NCI-H345 (cell line): ENCODE measurements at regions not wholly inside any gene's neighbourhood (a gene's known extent, or its start where the extent isn't known, plus 50 kb on each side); places are given as distances from the start of the nearest gene placed in this dataset.
"Not testable (repeated sequence)": the region's sequence is repeated elsewhere in the genome, so short reads cannot be mapped to it uniquely, and the experiment has no call there.

Source experiments
- DNase-seq: peaks from one replicate; lab custom pipeline; 2025; lab: John Stamatoyannopoulos, UW

DNA sequence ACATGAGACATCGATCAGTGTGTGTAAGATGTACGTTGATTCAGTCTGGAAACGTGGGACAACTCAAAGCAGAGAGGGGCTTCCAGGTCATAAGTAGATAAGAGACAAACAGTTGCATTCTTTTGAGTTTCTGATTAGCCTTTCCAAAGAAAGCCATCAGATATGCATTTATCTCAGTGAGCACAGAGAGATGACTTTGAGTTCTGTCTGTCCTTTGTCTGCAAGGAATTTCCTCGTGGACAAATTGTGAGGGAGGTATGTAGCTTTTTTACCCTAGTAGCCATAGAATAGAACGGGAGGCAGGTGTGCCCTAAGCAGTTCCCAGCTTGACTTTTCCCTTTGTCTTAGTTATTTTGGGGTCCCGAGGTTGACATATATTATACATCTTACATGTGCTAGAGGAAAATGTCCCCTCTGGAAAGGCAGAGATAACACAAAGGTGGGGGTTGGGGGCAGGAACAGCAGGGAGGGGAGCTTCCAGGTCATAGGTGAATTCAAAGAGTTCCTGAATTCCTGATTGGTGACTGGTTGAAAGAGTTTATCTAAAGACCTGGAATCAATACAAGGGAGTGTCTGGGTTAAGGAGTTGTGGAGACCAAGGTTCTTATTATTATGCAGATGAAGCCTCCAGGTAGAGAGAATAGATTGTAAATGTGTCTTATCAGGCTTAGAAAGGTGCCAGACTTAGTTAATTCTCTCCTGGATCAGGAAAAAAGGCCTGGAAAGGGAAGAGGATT, 237.0 kb downstream of the NFATC2 start:
- DNase-seq = no peak

GRCh38 chr20:51303731-51304670, 238.5 kb downstream of the NFATC2 start:
- no peak for DNase-seq

DNA sequence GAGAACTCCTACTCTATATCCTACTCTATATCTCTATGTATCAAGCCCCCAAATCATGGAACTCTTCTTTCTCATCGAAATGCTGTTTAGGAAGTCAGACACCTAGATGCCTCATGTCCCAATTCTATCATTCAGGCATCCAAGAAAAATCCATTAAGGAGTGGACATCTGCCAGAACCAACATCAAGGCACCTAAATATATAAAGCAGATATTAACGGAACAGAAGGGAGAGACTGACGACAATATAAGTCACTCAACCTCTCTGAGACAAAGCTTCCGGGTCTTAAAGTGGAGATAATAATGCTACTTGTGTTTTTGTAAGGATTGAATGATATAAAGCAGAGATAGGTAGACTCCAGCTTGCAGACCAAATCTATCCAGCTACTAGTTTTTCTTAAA, 241.5 kb downstream of the NFATC2 start:
- no peak for DNase-seq

DNA sequence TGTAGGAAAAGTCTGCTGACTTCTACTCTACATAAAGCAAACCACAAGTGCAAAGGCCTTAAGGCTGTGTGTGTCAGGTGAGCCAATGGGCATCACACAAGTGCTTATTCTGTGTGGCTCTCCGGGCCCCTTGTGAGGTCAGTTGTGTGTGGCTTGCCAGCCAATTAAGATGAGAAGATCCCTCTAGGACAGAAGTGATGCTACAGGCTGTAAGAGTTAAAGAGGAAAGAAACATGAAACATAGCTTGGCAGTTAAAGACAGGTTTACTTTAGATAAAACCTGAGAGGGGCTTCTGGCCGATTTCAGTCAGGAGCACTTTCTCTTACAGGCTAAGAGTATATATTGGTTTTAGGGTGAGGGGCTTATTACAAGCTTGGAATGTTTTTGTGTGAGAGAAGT, 242.4 kb downstream of the NFATC2 start:
- no peak for DNase-seq

DNA sequence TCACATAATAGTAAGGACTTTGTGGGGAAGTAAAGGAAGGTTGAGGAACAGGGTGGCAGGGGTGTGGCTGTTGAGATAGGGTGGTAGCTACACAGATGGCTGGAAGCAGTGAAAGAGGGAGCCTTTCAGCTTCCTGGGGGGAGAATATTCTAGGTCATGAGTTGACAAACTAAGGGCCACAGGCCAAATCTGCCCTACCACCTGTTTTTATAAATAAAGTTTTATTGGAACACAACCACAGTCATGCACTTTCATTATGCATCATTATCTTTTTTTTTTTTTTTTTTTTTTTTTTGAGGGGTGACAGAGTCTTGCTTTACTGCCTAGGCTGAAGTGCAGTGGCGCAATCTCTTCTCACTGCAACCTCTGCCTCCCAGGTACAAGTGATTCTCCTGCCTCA, 243.1 kb downstream of the NFATC2 start:
- no peak for DNase-seq

GRCh38 chr20:51298141-51298749, 244.3 kb downstream of the NFATC2 start:
- DNase-seq = no peak

GRCh38 chr20:51287628-51288413, 254.7 kb downstream of the NFATC2 start:
- no peak for DNase-seq

- no peak for DNase-seq
Measured at GRCh38 chr20:51286758-51287157, 255.8 kb downstream of the NFATC2 start.

- no peak for DNase-seq
Measured at GRCh38 chr20:51285684-51286083, 256.8 kb downstream of the NFATC2 start.

DNA sequence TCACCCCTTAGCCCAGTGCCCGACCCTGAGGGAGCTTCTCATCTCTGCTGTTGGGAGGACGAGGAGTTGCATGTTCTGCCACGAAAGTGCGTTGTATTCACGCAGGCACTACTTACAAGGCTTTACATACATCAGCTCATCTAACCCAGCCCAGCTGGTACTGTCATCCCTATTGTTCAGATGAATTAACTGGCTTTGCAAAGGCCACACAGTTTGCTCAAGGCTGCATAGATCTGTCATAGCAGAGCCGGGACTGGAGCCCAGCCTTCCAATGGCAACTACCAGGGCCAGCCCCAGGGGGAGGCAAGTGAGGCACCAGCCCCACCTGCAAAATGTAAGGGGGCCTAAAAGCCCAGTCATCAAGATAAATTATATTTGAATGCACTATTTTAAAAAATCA, 257.6 kb downstream of the NFATC2 start:
- no peak for DNase-seq

DNA sequence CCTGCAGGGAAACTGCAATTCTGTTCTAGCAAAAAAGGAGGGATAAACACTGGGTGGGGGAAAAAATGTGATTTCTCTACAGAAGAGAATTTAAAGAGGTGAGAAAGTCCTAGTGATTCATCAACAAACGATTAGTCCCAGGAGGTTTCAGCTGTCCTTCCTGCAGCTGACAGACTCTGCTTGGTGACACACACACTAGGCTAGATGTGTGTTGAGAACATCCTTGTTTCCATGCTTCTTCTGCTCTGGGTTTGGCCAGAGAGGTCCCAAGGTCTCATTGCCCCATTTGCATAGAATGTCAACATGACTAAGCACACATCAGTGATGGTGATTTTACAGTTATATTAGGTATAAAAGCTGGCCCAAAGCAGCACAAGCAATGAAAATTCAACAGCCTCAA, 258.3 kb downstream of the NFATC2 start:
- DNase-seq = no peak

DNA sequence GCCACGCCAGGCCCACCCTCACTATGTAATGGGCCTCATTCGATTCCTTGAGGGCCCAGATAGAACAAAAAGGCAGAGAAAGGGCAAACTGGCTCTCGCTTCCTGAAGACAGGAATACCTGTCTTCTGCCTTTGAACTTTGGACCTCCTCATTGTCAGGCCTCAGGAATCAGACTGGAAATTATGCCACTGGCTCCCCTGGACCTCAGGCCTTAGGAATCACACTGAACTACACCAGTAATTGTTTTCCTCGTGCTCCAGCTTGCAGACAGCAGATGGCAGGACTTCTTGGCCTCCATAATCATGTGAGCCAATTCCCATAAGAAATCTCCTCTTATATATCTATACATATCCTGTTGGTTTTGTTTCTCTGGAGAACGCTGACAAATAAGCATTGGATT, 258.6 kb upstream of the KCNG1 start:
- DNase-seq = no peak

GRCh38 chr20:51280047-51280446, 257.1 kb upstream of the KCNG1 start:
- no peak for DNase-seq

GRCh38 chr20:51277961-51278360, 255.1 kb upstream of the KCNG1 start:
- no peak for DNase-seq

GRCh38 chr20:51276296-51276695, 253.4 kb upstream of the KCNG1 start:
- DNase-seq = no peak

GRCh38 chr20:51275826-51276225, 252.9 kb upstream of the KCNG1 start:
- DNase-seq = no peak

- no peak for DNase-seq
Measured at GRCh38 chr20:51275181-51275580, 252.3 kb upstream of the KCNG1 start.

GRCh38 chr20:51272401-51272800, 249.5 kb upstream of the KCNG1 start:
- DNase-seq = peak; percentile 11

GRCh38 chr20:51271931-51272330, 249.0 kb upstream of the KCNG1 start:
- no peak for DNase-seq

GRCh38 chr20:51271289-51271688, 248.4 kb upstream of the KCNG1 start:
- DNase-seq = not testable (repeated sequence)

DNA sequence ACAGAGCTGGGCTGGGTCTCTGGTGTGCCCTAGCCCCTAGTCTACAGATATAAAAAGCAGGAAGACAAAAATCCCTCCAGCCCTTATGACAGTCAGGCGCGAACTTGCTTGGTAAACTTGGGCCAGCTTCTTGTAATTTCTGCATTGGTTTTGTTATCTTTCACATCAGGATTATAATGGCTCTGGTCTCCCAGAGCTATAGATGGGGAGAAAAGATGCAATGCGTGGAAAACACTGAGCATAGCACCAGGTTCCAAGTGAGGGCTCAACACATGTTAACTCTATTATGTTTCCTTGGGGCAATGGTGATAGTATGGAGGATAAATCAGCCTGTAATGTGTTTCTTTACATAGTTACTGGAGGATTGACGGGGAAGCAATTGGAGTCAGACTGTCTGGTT, 246.8 kb upstream of the KCNG1 start:
- DNase-seq = no peak

DNA sequence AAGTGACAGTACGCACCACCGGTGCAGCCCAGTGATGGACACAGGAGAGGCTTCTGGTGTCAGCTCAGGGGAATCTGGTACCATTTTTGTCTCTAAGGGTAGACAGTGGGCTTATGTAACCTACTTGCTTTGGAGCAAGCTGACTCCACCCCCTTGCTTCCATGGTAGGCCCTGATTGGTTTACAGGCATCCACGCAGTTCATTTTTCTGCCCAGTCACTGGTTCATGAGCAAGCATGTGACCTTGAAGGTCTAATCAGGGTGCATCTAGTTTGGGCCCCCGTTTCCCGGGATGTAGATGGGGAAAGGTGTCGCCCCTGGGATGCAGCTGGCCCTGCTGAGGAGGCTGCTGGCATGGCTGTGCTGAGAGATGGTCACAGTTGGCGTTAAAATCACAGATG, 244.8 kb upstream of the KCNG1 start:
- DNase-seq = no peak
